Parathyroid adenoma (tissue), 2 donors: ENCODE measurements at regions not wholly inside any gene's neighbourhood (a gene's known extent, or its start where the extent isn't known, plus 50 kb on each side); places are given as distances from the start of the nearest gene placed in this dataset.

Source experiments
- H2AFZ ChIP-seq: fragments of 300-600 bp; sonication (generic); one replicate; pipeline ENCODE4 v1.7.0; 2017; ENCODE audit warnings: antibody characterized with exemption, mild to moderate bottlenecking
- H3K27ac ChIP-seq: fragments of 300-600 bp; sonication (generic); one replicate; pipeline ENCODE4 v1.7.0; 2017
- H3K27me3 ChIP-seq: fragments of 300-600 bp; sonication (generic); one replicate; pipeline ENCODE4 v1.7.0; 2017; ENCODE audit warnings: low read length; ENCODE audit not compliant: control insufficient read depth, insufficient read depth
- H3K36me3 ChIP-seq: fragments of 300-600 bp; sonication (generic); one replicate; pipeline ENCODE4 v1.7.0; 2017; ENCODE audit warnings: low read length; ENCODE audit not compliant: control insufficient read depth, insufficient read depth
- H3K4me1 ChIP-seq: fragments of 300-600 bp; sonication (generic); one replicate; pipeline ENCODE4 v1.7.0; 2017; ENCODE audit warnings: control low read depth
- H3K4me2 ChIP-seq: fragments of 300-600 bp; sonication (generic); one replicate; pipeline ENCODE4 v1.7.0; 2017; ENCODE audit warnings: low read length
- H3K4me3 ChIP-seq: fragments of 300-600 bp; sonication (generic); one replicate; pipeline ENCODE4 v1.7.0; 2017; ENCODE audit warnings: low read depth, low read length
- H3K79me2 ChIP-seq: fragments of 300-600 bp; sonication (generic); one replicate; pipeline ENCODE4 v1.7.0; 2017; ENCODE audit warnings: control low read depth
- H3K9ac ChIP-seq: fragments of 300-600 bp; sonication (generic); one replicate; pipeline ENCODE4 v1.7.0; 2017; ENCODE audit warnings: mild to moderate bottlenecking
- H3K9me3 ChIP-seq: fragments of 300-600 bp; sonication (generic); one replicate; pipeline ENCODE4 v1.7.0; 2017; ENCODE audit warnings: low read length; ENCODE audit not compliant: control insufficient read depth
- CTCF ChIP-seq: fragments of 300-600 bp; sonication (generic); IDR thresholded peaks from one replicate; pipeline ENCODE4 v1.7.0; 2017; ENCODE audit warnings: antibody characterized with exemption, mild to moderate bottlenecking
- donor health status: primary hyperparathyroidism.

- H3K27me3 ChIP-seq: no peaks in the 10 kb centered on the region
- no peak overlapping the region for H3K4me3 ChIP-seq
- no peaks in the 10 kb centered on the region for H3K4me1 ChIP-seq
- no peaks in the 10 kb centered on the region for H3K79me2 ChIP-seq
- no peaks in the 10 kb centered on the region for H3K36me3 ChIP-seq
- H3K27ac ChIP-seq: no peak overlapping the region
- no peak for TF ChIP-seq CTCF
- H2AFZ ChIP-seq: no peak overlapping the region
- H3K9me3 ChIP-seq: no peaks in the 10 kb centered on the region
- no peak overlapping the region for H3K9ac ChIP-seq
- no peak overlapping the region for H3K4me2 ChIP-seq
Measured at GRCh38 chr7:86226191-86226590, 417.5 kb upstream of the GRM3 start.

GRCh38 chr7:86222806-86223205 is 420.9 kb upstream of the GRM3 start:
- no peaks in the 10 kb centered on the region for H3K27me3 ChIP-seq
- no peak overlapping the region for H3K9ac ChIP-seq

GRCh38 chr7:86214734-86215133 is 429.0 kb upstream of the GRM3 start:
- H2AFZ ChIP-seq: no peak overlapping the region
- H3K9me3 ChIP-seq: no peaks in the 10 kb centered on the region
- no peaks in the 10 kb centered on the region for H3K79me2 ChIP-seq
- no peak overlapping the region for H3K27ac ChIP-seq
- no peaks in the 10 kb centered on the region for H3K27me3 ChIP-seq
- TF ChIP-seq CTCF: no peak
- no peak overlapping the region for H3K9ac ChIP-seq
- H3K36me3 ChIP-seq: no peaks in the 10 kb centered on the region
- H3K4me1 ChIP-seq: no peaks in the 10 kb centered on the region
- no peak overlapping the region for H3K4me2 ChIP-seq
- no peak overlapping the region for H3K4me3 ChIP-seq

More at GRCh38 chr7:86222806-86223205, 420.9 kb upstream of the GRM3 start:
- H3K79me2 ChIP-seq: no peaks in the 10 kb centered on the region
- no peaks in the 10 kb centered on the region for H3K36me3 ChIP-seq
- no peak overlapping the region for H2AFZ ChIP-seq
- no peak overlapping the region for H3K4me2 ChIP-seq
- no peak overlapping the region for H3K4me3 ChIP-seq
- H3K27ac ChIP-seq: no peak overlapping the region
- H3K4me1 ChIP-seq: no peaks in the 10 kb centered on the region
- TF ChIP-seq CTCF: no peak
- no peaks in the 10 kb centered on the region for H3K9me3 ChIP-seq

- no peak overlapping the region for H2AFZ ChIP-seq
- no peaks in the 10 kb centered on the region for H3K4me1 ChIP-seq
- no peak overlapping the region for H3K27ac ChIP-seq
- no peak overlapping the region for H3K9ac ChIP-seq
- no peak for TF ChIP-seq CTCF
- H3K9me3 ChIP-seq: no peaks in the 10 kb centered on the region
- H3K36me3 ChIP-seq: no peaks in the 10 kb centered on the region
- H3K27me3 ChIP-seq: no peaks in the 10 kb centered on the region
- no peak overlapping the region for H3K4me2 ChIP-seq
- H3K4me3 ChIP-seq: no peak overlapping the region
- no peaks in the 10 kb centered on the region for H3K79me2 ChIP-seq
Measured at GRCh38 chr7:86212976-86213375, 430.7 kb upstream of the GRM3 start.

- Histone ChIP-seq H3K27me3 (no peaks in the 10 kb centered on the region), H3K79me2 (no peaks in the 10 kb centered on the region), H3K4me1 (no peaks in the 10 kb centered on the region), H3K36me3 (no peaks in the 10 kb centered on the region), H3K27ac (no peak overlapping the region), H3K4me3 (no peak overlapping the region), H3K4me2 (no peak overlapping the region), H3K9ac (no peak overlapping the region), H3K9me3 (no peaks in the 10 kb centered on the region), H2AFZ (no peak overlapping the region)
- no peak for TF ChIP-seq CTCF
Measured at GRCh38 chr7:86209036-86209435, 434.7 kb upstream of the GRM3 start.
